B cell (primary cell): ENCODE measurements at regions not wholly inside any gene's neighbourhood (a gene's known extent, or its start where the extent isn't known, plus 50 kb on each side); places are given as distances from the start of the nearest gene placed in this dataset.

Experiments used
- ATAC-seq: fragments of 200-7000 bp; cut with Tn5 transposase; one replicate; pipeline ENCODE4 v1.10.0; 2021; ENCODE audit warnings: low read depth, mild to moderate bottlenecking, moderate number of reproducible peaks, moderate library complexity
- CTCF ChIA-PET: fragments of 350-600 bp; sonication (Branson Sonifier 250); formaldehyde crosslinking; loops from one replicate; lab custom pipeline; 2021; ENCODE audit warnings: antibody characterized with exemption, inconsistent platforms; lab: Charles Lee
- POLR2A ChIA-PET: fragments of 350-600 bp; sonication (Branson Sonifier 250); formaldehyde crosslinking; loops from one replicate; lab custom pipeline; 2021; ENCODE audit warnings: antibody characterized with exemption; lab: Charles Lee
- DNase-seq: peaks from one replicate; pipeline ENCODE4 v3.0.0; 2013
- H2AFZ ChIP-seq: 2 replicates; pipeline ENCODE4 v1.6.1; 2012; ENCODE audit warnings: mild to moderate bottlenecking, low read depth, low read length; ENCODE audit not compliant: insufficient read depth, poor library complexity, severe bottlenecking
- H3K27ac ChIP-seq, 2 donors: 1 replicate in 1 of 2; 2 replicates in 1 of 2; pipeline ENCODE4 v1.5.1; 2012 to 2013; ENCODE audit warnings: low read length in 2 of 2, mild to moderate bottlenecking in 2 of 2, moderate library complexity in 1 of 2
- H3K27me3 ChIP-seq, 4 experiments: fragments of 200-600 bp in 1 of 4; sonication (generic) in 1 of 4; replicated peaks in 1 of 4; 1 replicate in 2 of 4; 2 replicates in 2 of 4; pipeline versions ENCODE4 v1.6.1 to v1.7.0; 2013 to 2016; ENCODE audit warnings: low read length in 3 of 4, mild to moderate bottlenecking in 2 of 4, mixed read lengths in 1 of 4, moderate library complexity in 1 of 4; ENCODE audit not compliant: insufficient read depth in 4 of 4, control insufficient read depth in 3 of 4; ENCODE audit errors: control extremely low read depth in 1 of 4
- H3K36me3 ChIP-seq, 2 experiments: replicated peaks in 1 of 2; 1 replicate in 1 of 2; 2 replicates in 1 of 2; pipeline versions ENCODE4 v1.6.1 to v1.7.1; 2013; ENCODE audit warnings: low read length in 1 of 2; ENCODE audit not compliant: insufficient read depth in 2 of 2, control insufficient read depth in 1 of 2; ENCODE audit errors: control extremely low read depth in 1 of 2, extremely low read depth in 1 of 2
- H3K4me1 ChIP-seq, 2 donors: fragments of 200-600 bp in 1 of 2; sonication (generic) in 1 of 2; 1 replicate in 1 of 2; 2 replicates in 1 of 2; pipeline versions ENCODE4 v1.5.1 to v1.6.1; 2013 to 2017; ENCODE audit warnings: low read length in 2 of 2; ENCODE audit not compliant: control insufficient read depth in 2 of 2, insufficient read depth in 2 of 2
- H3K4me2 ChIP-seq: replicated peaks from 2 replicates; pipeline ENCODE3; 2012; ENCODE audit warnings: mild to moderate bottlenecking, low read depth, low read length; ENCODE audit not compliant: poor library complexity, severe bottlenecking
- H3K4me3 ChIP-seq, 5 experiments: fragments of 200-600 bp in 1 of 5; sonication (generic) in 1 of 5; 1 replicate in 3 of 5; 2 replicates in 2 of 5; pipeline versions ENCODE4 v1.5.1 to v1.7.0; 2011 to 2016; ENCODE audit warnings: low read length in 4 of 5, mild to moderate bottlenecking in 4 of 5, low read depth in 2 of 5, control low read depth in 1 of 5, moderate library complexity in 1 of 5; ENCODE audit not compliant: insufficient read depth in 1 of 5; ENCODE audit errors: control extremely low read depth in 1 of 5, extremely low read depth in 1 of 5
- H3K79me2 ChIP-seq: fragments of 200-600 bp; sonication (generic); one replicate; pipeline ENCODE4 v1.6.0; 2016; ENCODE audit warnings: low read length; ENCODE audit not compliant: control insufficient read depth, insufficient read depth
- H3K9ac ChIP-seq: fragments of 200-600 bp; sonication (generic); 2 replicates; pipeline ENCODE4 v1.6.1; 2017; ENCODE audit warnings: mild to moderate bottlenecking, low read length, moderate library complexity
- H3K9me3 ChIP-seq, 3 donors: one replicate each; pipeline versions ENCODE4 v1.6.1 to v1.7.1; 2013; ENCODE audit warnings: low read length in 2 of 3; ENCODE audit not compliant: control insufficient read depth in 2 of 3, insufficient read depth in 1 of 3; ENCODE audit errors: control extremely low read depth in 1 of 3
- H4K20me1 ChIP-seq: 2 replicates; pipeline ENCODE4 v1.6.0; 2012; ENCODE audit warnings: mild to moderate bottlenecking, low read length; ENCODE audit not compliant: insufficient read depth, control insufficient read depth, poor library complexity, severe bottlenecking
- H3K27ac Mint-ChIP-seq: one replicate; pipeline ENCODE4 v1.8.0; 2021; ENCODE audit warnings: mixed read lengths
- H3K27me3 Mint-ChIP-seq: one replicate; pipeline ENCODE4 v1.8.0; 2021; ENCODE audit warnings: mixed read lengths
- H3K4me1 Mint-ChIP-seq: one replicate; pipeline ENCODE4 v1.8.0; 2021; ENCODE audit warnings: mixed read lengths
- H3K4me3 Mint-ChIP-seq: one replicate; pipeline ENCODE4 v1.8.0; 2021; ENCODE audit warnings: mixed read lengths
- H3K9me3 Mint-ChIP-seq: one replicate; pipeline ENCODE4 v1.8.0; 2022; ENCODE audit warnings: mixed read lengths; ENCODE audit not compliant: insufficient read depth
- CTCF ChIP-seq: fragments of 200-600 bp; IDR thresholded peaks from one replicate; pipeline ENCODE4 v1.8.0; 2022; ENCODE audit warnings: antibody characterized with exemption, mild to moderate bottlenecking
- EZH2 ChIP-seq: IDR thresholded peaks from 2 replicates; pipeline ENCODE4 v1.6.1; 2012; ENCODE audit warnings: borderline replicate concordance, low read depth, mild to moderate bottlenecking, moderate library complexity, low read length; ENCODE audit not compliant: insufficient read depth, poor library complexity, severe bottlenecking
- WGBS: methylation state at CpG from one replicate; pipeline ENCODE4 v1.1.5; 2013; ENCODE audit warnings: missing lambda C conversion rate; ENCODE audit not compliant: insufficient coverage; 5-methylcytosine and 5-hydroxymethylcytosine counted together
- intact Hi-C: fragments of 100-400 bp; cut with micrococcal nuclease; formaldehyde crosslinking; loops from one replicate; pipeline ENCODE4 v1.10.0; 2022

- H3K4me1 ChIP-seq, result no peaks in the 10 kb centered on the region
- H3K27ac ChIP-seq, result no peak overlapping the region
- H3K4me3 ChIP-seq, result no peak overlapping the region
- WGBS, result no CpG with 5 or more reads among the region's 2 CpGs
- H3K4me3 Mint-ChIP-seq, result no peak overlapping the region
- no peak overlapping the region for H3K27ac Mint-ChIP-seq
- ChIA-PET POLR2A (no interaction called here), CTCF (no interaction called here)
- no peaks in the 10 kb centered on the region for H3K36me3 ChIP-seq
- H3K9me3 Mint-ChIP-seq, result no peaks in the 10 kb centered on the region
- intact Hi-C loops, result no loop called here
- H3K4me2 ChIP-seq, result no peak overlapping the region
- no peak overlapping the region for H2AFZ ChIP-seq
- ATAC-seq (no peak), DNase-seq (no peak)
- H4K20me1 ChIP-seq, result no peaks in the 10 kb centered on the region
- H3K9ac ChIP-seq, result no peak overlapping the region
- no peaks in the 10 kb centered on the region for H3K4me1 Mint-ChIP-seq
- TF ChIP-seq EZH2 (no peak), CTCF (no peak)
- no peaks in the 10 kb centered on the region for H3K79me2 ChIP-seq
- H3K9me3 ChIP-seq, result no peaks in the 10 kb centered on the region
- peaks cover 0 to 4% (median 0%) of the 10 kb centered on the region in 4 experiments for H3K27me3 ChIP-seq
- peaks cover 8% of the 10 kb centered on the region for H3K27me3 Mint-ChIP-seq
Measured at GRCh38 chr15:92315595-92316211, 78.0 kb upstream of the ST8SIA2 start.

DNA sequence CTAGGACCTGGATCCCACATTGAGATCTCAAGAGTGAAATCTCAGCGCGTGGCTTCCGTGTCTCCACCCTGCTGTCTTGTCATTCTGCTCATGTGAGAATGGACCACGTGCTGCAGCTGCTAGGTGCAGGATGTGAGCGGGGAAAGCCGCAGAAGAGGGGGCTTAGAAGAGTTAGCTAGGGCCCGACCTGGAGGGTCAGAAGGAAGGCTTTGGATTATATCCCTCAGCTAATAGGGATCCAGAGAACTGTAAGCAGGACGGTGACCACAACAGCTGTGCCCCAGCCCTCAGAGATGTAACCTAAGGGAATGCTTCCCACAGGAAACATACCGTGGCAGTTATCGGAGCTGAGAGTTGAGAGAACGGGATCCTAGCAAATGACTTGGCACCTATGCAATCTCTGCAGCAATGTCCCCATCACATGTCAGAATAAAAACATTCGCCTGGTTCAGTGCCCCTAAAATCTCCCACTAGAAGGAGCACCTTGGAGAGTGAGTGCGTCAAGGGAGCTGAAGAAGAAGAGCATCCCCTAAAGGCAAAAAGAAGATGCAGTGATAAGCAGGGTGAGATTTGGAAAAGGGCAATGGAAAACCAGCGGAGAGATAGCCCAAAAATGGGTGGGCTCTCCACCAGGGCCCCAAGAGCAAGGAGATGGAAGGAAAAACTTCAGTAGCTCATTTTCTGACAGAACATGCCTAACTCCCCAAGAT lies 76.9 kb upstream of the ST8SIA2 start:
- Histone ChIP-seq H3K36me3 (no peaks in the 10 kb centered on the region), H4K20me1 (no peaks in the 10 kb centered on the region), H3K9ac (no peak overlapping the region), H3K9me3 (no peaks in the 10 kb centered on the region), H3K27ac (no peak overlapping the region), H3K4me2 (no peak overlapping the region), H3K27me3 (peaks cover 0 to 4% (median 0%) of the 10 kb centered on the region in 4 experiments), H3K79me2 (no peaks in the 10 kb centered on the region), H3K4me3 (no peak overlapping the region), H2AFZ (no peak overlapping the region), H3K4me1 (no peaks in the 10 kb centered on the region)
- DNase-seq (no peak), ATAC-seq (no peak)
- intact Hi-C loops, result no loop called here
- no peaks in the 10 kb centered on the region for H3K4me1 Mint-ChIP-seq
- POLR2A ChIA-PET, result no interaction called here
- no peak overlapping the region for H3K4me3 Mint-ChIP-seq
- no peaks in the 10 kb centered on the region for H3K9me3 Mint-ChIP-seq
- H3K27ac Mint-ChIP-seq, result no peak overlapping the region
- peaks cover 8% of the 10 kb centered on the region for H3K27me3 Mint-ChIP-seq
- TF ChIP-seq CTCF, result no peak
- no peak for TF ChIP-seq EZH2
- CTCF ChIA-PET, result no interaction called here
- 90% methylated on average over 12 of the region's 14 CpGs for WGBS
